DOHH2 (cell line): ENCODE measurements at regions not wholly inside any gene's neighbourhood (a gene's known extent, or its start where the extent isn't known, plus 50 kb on each side); places are given as distances from the start of the nearest gene placed in this dataset.

Source experiments
- CTCF ChIP-seq: fragments of 200-600 bp; sonication (generic); IDR thresholded peaks from one replicate; pipeline ENCODE4 v1.5.1; 2014; ENCODE audit warnings: antibody characterized with exemption, mild to moderate bottlenecking, low read depth, low read length; ENCODE audit not compliant: poor library complexity, severe bottlenecking
- EZH2phosphoT487 ChIP-seq: fragments of 200-600 bp; sonication (generic); IDR thresholded peaks from 2 replicates; pipeline ENCODE4 v1.6.1; 2017; ENCODE audit warnings: borderline replicate concordance, mild to moderate bottlenecking, antibody characterized with exemption, low read length, moderate library complexity, mixed read lengths

- TF ChIP-seq CTCF (no peak), EZH2phosphoT487 (no peak)
Observed at GRCh38 chr9:105146677-105147076, 97.8 kb upstream of the SLC44A1 start.
